Ovary (tissue), 3 donors: ENCODE measurements at regions not wholly inside any gene's neighbourhood (a gene's known extent, or its start where the extent isn't known, plus 50 kb on each side); places are given as distances from the start of the nearest gene placed in this dataset.

Experiments used
- CTCF ChIP-seq, 3 donors: fragments of 450-650 bp in 2 of 3; fragments of 200-600 bp in 1 of 3; IDR thresholded peaks; one replicate each; pipeline versions ENCODE4 v1.5.1 to v1.8.0; 2016 to 2022; ENCODE audit warnings: antibody characterized with exemption in 3 of 3, mild to moderate bottlenecking in 1 of 3
- EP300 ChIP-seq: sonication (generic); formaldehyde crosslinking; IDR thresholded peaks from one replicate; pipeline ENCODE4 v1.6.1; 2017; ENCODE audit warnings: antibody characterized with exemption
- POLR2A ChIP-seq: fragments of 450-650 bp; IDR thresholded peaks from one replicate; pipeline ENCODE4 v1.6.1; 2017; ENCODE audit warnings: antibody characterized with exemption, mild to moderate bottlenecking, moderate library complexity
- donor health status: DM: no; HTN: no; CAD: no.

GRCh38 chr6:114740547-114740946, 397.7 kb upstream of the HS3ST5 start:
- TF ChIP-seq CTCF (IDR thresholded peaks at IDR 0.05) (no peak), EP300 (no peak), POLR2A (no peak)
